DMS53 (cell line): ENCODE measurements at regions not wholly inside any gene's neighbourhood (a gene's known extent, or its start where the extent isn't known, plus 50 kb on each side); places are given as distances from the start of the nearest gene placed in this dataset.
A peak's percentile ranks its signal among the peaks of the same experiment; 100 is the strongest.
"Not testable (repeated sequence)": the region's sequence is repeated elsewhere in the genome, so short reads cannot be mapped to it uniquely, and the experiment has no call there.

ENCODE experiments used
- DNase-seq: peaks from one replicate; lab custom pipeline; 2025; lab: John Stamatoyannopoulos, UW

DNA sequence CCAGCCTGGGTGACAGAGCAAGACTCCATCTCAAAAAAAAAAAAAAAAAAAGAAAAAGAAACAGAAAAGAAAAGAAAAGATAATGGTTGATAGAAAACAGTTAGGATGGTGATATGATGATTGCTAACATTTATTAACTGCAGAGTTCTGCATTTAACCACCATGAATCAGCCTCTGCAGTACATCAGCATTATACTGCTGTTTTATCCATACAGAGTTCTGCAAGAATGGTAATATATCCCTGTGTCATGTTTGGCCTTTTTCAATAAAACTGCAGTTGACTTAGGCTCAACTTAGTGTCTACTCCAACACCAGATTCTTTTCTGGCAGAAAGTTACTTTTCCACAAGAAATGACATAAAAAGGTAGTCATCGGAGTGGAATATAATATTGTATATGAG is 62.6 kb downstream of the DUSP6 start:
- no peak for DNase-seq

DNA sequence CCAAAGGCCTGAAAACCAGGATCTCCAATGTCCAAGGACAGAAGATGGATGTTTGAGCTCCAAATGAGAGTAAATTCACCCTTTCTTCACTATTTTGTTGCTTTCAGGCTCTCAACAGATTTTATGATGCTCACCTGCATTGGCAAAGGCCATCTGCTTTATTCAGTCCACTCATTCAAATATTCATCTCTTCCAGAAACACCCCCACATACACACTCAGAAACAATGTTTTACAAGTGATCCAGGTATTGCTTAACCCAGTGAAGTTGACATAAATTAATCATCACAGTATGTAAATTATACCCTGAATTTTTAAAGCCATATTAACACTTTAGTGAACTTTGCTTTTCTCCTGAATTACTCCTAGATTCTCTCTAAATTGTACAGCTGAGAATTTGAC is 63.3 kb downstream of the DUSP6 start:
- DNase-seq: no peak

DNA sequence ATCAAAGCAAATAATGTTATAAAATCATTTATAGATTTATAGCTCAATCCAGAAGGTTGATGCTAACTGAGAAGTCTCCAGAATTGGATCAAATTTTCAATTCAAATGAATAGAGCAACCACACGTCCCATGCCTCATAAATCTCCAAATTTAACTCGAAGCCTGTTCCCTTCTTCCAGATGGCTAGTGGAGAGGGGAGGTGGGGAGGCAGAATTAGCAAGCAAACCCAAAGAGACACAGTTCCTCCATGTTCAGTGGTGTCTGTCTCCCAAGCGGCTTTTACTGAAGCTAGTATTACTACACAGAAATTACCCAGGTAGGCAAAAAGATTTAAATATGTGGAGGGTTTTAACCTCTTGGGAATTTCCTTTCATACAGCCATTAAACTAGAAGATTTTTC is 65.8 kb downstream of the DUSP6 start:
- DNase-seq: no peak

DNA sequence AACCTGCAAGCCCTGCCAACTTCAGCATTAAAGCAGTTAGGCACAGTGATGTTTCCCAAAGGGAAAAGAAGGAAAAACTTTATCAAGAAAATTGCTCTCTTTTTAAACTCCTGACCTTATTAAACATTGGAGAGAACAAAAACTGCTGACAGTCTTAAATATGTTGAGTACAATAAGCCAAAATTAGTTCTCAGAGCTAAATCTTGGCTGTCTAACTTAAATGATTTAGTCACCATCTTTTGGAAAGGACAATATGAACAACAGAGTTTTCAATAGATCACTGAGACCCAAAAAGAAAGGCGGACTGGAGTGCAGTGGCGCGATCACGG is 70.8 kb downstream of the DUSP6 start:
- DNase-seq: no peak

DNA sequence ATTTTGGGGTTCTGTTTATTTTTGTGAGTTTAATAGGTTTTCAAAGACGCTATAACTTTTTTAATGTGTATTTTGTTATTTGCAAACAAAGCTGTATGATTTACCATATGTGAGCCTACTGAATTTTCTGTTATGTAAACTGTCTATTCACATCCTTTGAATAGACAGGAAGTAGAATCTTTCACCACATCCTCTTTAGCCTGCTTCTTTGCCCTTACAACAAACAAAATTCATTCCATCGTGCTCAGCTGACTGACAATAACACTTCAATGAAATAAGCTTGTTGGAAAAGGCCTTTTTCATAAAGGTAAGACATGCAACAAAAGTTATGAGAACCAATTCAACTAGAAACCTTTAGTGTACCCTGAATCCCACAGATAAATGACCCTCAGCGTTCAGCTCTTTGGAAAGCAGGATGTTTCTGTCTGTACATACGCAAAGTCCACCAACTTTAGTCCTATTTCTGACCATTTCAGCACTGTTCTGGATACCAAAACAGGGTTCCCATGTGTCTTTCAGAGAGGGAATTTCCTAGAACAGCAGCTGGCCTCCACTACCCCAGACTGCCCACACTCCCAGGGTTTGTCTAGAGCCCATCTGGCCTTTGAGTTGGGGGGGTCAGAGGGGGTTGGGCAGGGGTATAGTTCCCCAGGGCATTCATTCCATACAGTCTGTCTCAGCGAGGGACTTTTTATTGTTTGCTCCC is 71.3 kb downstream of the DUSP6 start:
- peak; percentile 46 for DNase-seq

DNA sequence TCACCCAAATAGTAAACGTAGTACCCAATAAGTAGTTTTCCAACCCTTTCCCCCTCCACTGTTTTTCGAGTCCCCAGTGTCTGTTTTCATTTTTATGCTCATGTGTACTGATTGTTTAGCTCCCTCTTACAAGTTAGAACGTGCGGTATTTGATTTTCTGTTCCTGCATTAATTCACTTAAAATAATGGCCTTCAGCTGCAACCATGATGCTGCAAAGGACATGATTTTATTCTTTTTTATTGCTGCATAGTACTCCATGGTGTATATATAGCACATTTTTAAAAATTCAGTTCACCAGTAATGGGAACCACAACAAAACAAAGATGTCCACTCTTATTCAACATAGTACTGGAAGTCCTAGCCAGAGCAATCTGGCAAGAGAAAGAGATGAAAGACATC is 72.8 kb downstream of the DUSP6 start:
- DNase-seq: no peak

DNA sequence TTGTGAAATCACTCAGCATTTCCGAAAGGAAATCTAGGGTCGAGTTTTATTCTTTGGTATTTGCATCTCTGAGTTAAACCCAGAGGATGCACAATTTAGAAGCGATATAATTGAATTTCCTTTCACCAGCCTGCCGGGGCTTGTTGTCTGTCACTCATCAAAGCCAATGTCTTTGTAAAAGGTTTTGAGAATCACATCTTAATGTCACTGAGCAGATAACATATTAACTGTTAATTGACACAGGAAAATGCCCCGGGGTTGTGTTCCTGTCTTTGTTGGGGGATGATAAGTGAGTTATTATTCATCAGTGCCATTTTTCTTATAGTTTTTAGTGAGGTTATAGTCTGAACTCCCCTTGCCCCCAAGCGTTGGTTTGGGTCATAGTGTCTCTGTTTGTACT is 73.4 kb downstream of the DUSP6 start:
- no peak for DNase-seq

DNA sequence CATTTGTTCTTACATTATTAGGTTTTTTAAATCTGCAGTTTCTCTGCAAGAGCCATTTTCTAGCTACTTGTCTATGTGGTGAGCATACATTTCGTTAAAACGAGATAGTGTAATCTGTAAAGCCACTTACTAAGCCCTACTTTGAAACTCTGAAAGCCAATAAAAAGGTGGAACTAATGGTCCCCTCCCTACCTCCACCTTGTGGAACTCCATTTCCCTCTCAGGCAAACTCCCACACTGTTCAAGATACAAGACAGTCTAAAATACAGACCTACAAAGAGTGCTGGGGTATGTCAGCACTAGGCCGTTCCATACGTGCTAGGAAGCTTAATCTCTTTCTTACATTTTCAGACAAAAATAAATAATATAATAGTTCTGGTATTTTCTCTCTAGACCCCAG is 74.1 kb downstream of the DUSP6 start:
- no peak for DNase-seq

DNA sequence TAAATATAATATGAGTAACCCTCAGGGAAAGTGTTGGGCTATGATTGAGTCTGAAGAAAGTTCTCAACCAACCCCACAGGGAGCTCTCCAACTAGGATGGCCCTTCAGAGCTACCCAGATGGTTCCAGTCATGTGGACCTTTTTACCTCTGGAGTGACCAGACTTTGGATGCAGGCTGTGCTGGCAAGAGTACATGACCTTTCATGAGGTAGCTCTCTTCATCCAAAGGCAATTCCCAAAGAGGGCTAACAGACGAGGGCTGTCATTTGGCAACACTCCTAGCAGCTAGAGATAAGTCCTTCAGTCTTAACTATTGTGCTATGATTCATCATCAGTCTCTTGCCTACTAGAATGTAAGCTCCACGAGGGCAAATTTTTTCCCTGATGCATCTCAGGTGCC is 75.4 kb downstream of the DUSP6 start:
- DNase-seq: no peak

DNA sequence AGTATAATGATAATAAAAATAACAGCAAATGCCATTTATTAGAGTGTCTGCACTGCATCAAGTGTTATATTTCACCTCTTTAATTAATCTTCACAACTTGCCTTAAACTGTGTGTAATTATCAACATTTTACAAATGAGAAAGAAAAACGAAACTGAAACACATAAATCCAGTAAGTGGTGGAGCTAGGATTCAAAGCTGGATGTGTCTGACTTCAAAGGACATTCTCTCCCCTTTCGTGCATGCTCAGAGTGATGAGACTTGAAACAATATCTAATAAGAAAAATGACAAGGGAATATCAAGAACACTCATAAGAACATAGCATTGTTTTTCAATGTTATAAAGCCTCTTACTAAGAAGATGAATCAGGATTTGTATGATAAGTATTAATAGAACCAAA is 78.8 kb downstream of the DUSP6 start:
- DNase-seq: no peak

DNA sequence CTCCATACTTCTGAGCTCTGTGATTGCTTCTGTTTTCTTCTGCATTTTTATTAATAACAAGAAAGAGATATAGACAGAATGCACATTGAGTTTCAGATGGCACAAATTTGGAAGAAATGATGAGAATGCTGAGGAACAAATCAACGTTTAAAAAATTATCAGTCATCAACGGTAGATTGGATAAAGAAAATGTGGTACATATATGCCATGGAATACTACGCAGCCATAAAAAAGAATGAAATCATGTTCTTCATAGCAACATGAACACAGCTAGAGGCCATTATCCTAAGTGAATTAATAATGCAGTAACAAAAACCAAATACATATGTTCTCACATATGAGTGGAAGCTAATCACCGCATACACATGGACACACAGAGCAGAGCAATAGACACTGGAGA is 81.8 kb downstream of the DUSP6 start:
- DNase-seq: no peak

DNA sequence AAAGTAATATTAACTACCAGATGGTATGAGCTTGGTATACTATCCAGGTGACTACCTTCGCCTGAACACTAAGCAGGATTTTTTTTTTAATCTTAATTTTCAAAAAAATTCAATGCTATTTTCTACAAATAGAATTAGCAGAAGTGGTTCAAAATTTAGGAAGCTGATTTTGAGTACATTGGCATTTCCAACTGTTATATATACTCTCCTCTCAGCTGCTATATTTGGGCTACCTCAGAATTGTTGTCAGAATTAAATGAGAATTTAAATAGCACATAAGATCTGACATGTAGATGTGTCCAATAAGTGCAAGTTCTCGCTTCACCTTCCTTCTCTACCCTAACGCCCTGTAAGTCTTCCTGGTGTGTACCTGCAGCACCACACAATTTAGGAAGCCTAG is 83.1 kb downstream of the DUSP6 start:
- DNase-seq: no peak

DNA sequence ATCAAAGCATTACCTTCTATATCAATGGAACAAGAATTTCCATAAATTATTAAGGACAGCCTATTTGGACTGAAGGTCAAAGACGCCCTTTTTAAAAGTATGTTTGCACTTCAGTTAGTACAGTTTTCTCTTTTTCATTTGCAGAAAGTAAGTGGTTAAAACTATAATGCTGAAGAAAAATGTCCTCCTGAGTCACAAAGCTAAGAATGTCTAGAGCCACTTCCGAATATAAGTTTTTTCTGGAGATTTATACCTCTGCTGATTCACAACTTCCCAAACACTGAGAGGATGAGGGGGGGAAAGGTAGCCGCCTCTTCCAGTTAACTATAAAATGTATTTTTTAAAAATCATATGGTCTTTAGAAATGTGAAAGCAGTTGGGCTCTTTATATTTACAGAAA is 84.9 kb downstream of the DUSP6 start:
- no peak for DNase-seq

DNA sequence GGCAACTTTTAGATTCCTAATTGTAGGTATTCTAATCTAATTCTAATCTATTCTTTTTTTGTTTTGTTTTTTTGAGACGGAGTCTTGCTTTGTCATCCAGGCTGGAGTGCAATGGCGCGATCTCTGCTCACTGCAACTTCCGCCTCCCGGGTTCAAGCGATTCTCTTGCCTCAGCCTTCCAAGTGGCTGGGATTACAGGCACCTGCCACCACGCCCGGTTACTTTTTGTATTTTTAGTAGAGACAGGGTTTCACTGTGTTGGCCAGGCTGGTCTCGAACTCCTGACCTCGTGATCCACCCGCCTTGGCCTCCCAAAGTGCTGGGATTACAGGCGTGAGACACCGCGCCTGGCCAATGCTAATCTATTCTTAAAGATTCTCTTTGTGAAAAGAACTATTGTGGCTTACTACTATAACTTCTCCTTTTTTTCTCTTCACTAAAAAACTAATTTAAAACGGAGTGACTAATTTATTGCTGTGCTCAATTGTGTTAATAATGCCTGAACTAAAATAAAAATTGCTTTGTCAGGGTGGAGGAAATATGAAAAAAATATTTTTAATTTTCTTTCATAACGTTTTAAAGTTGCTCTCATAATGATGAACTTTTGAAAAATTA is 85.6 kb downstream of the DUSP6 start:
- DNase-seq: not testable (repeated sequence)

DNA sequence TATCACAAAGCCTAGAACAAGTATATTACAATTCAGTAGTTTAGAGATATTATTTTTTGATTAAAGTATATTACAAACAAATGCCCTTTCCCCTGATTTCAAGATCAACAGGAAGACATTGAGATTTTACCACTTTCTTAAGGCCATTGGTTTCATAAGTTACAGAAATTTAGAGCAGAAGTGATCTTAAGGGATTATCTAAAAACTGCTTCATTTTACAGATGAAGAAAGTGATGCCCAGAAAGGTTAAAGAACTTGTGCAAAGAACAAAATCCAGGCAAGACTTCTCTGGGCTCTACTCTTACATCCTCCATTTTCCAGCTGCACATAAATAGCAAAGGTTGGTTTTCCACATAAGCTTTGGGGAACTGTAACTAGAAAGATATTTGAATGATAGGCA is 87.5 kb downstream of the DUSP6 start:
- no peak for DNase-seq

DNA sequence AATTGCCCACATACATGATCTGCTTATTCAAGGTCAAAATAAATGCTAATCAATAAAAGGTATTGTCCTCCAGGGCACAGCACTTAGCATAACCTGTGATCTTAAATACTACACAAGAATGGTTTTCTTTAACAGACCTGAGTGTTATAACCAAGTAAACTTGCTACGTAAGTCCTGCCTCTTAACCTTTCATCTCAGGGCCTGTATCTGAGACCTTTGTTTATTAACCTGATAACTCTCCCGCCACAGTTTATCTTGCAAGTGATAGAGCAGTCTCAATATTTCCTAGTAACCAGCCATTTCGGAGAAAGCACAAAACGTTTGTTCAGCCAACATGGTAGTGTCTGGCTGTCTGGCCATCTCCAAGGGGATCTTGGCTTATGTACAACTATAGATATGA is 88.4 kb downstream of the DUSP6 start:
- DNase-seq: no peak

DNA sequence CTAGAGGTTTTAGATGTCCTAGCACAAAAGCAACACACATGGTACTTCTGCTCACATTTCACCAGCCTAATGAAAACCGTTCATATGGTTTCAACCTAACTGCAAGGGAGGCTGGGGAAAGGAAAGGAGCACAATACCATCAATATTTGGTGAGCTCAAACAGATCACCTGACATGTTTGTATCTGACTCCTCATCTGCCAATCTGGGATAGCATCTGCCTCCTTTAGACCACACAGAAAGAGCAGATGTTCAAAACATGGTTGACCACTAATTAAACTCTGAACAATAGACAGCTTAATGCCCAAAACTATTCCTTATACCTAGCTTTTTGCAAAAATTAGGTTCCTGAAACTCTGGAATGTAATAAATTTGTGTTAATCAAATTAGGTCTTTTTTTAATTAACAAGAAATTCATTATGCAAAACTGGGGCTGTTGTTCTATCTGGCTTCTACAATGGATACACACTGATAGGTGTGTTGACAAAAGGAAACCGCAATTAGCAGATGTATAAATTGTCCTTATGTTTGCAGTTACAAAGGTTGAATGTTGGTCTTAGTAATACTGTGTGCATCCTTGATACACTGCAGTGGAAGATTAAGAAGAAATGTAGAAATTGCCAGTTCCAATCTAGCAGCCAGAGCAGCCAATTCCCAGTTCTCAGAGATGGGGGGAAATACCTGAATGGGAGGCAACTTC is 89.3 kb downstream of the DUSP6 start:
- DNase-seq: peak; percentile 44

DNA sequence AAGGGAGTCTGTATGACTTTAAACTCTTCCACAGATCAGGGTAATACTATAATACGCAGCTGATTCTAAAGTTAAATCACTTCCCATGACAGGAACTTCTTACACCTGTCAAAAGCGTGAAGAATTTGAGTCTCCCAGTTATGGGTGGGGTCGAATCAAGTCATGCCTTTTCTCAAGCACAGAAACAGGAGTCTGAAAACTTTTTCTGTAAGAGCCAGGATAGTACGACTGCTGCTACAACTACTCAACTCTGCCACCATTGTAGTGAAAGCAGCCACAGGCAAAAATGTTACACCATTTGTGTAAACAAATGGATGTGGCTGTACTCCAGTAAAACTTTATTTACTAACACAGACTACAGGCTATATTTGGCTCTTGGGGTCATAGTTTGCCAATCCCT is 90.3 kb downstream of the DUSP6 start:
- DNase-seq: no peak

DNA sequence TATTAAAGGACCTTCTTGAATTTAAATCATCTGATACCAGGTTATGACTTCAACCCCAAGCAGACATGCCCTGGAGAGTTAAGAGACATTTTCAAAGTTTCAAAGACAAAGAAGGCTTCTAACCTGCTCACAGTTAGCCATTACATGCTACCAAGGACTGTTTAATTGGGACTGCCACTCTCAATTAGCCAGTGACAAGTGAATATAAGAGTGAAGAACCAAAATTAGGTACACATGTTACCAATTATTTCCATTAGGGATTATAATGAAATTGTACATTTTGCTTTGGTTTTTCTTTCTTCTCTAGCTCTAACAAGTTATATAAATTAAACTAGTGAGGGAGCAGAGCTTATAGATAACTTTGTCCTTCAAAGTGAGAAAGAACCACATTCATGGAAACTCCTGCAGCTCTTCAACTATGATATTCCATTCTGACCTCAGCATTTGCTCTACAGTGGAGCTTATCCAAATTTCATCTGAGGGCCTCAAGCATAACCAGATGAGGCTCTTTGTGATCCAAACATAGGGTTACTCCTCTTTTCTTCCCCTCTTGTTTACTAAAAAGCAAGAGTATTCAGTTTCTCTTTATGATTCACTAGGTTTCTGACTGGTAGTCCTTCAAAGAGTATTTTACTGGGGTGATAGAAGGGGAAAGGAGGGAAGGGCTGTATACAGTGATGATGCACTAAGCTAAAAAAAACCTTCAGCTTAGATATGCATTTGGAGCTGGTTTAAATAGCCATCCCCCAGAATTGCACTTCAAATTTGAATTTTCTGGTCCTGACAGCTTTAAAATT is 91.3 kb downstream of the DUSP6 start:
- no peak for DNase-seq

DNA sequence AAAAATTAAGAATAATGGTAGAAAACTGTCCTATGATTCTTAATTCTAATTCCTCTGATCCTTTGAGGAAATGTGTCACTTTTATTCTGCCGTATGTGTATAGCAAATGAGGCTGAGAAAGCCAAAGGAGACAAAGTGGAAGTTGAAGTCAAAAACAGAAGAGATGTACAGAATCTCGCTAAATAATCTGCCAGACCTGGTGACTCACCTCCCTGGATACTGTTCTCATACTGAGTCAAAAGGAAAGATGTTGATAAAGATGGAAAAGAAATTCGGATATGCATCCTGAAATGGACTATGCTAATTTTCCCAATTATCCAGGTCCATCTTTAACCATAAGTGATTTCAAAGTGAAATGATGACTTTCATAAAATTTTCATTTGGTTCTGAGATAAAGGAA is 92.5 kb downstream of the DUSP6 start:
- DNase-seq: no peak

DNA sequence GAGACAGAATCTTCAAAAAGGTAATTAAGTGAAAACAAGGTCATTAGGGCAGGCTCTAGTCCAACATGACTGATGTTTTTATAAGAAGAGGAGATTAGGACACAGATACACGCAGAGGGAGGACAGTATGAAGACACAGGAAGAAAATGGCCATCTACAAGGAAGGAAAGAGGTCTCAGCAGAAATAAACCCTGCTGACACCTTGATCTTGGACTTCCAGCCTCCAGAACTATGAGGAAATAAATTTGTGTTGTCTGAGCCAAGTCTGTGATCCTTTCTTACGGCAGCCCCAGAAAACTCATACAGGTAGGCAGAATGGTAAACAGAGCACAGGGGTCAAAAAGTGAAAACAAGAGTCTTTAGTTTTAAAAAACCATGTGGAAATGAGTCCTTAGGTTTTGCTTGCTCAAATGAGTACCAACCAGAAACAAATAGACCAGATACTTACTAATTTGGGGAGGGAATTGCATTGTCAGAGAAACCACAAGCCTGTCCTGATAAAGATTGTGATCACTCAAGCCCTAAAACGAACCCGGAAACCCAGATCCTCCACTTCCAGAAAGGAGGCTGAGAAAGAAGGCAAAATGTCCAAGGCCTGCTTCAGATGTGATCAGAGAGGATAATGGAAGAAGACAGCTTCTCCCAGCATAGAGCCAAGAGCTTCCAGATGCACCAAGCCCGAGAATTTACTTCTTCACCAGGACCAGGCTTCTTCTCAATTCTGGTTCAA is 93.9 kb downstream of the DUSP6 start:
- no peak for DNase-seq

DNA sequence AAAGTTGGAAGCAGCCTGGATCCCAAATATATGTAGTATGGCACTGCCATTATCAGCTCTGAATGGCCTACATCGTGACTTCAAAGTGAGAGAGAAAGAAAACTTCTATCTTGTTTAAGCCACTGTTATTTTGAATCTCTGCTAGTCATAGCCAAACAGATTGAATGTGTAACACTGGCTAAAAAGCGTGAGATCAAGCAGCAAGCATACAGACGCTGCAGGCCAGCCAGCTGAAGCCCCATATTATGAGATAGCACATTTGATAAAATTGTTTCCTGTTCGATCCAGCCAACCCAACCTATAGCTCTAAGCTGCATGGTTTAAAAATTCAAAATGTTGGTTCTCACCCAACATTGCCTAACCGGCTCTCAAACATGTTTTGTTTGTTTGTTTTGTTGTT is 95.0 kb downstream of the DUSP6 start:
- DNase-seq: no peak
